ENCODE measurements at regions not wholly inside any gene's neighbourhood (a gene's known extent, or its start where the extent isn't known, plus 50 kb on each side); places are given as distances from the start of the nearest gene placed in this dataset.

DNA sequence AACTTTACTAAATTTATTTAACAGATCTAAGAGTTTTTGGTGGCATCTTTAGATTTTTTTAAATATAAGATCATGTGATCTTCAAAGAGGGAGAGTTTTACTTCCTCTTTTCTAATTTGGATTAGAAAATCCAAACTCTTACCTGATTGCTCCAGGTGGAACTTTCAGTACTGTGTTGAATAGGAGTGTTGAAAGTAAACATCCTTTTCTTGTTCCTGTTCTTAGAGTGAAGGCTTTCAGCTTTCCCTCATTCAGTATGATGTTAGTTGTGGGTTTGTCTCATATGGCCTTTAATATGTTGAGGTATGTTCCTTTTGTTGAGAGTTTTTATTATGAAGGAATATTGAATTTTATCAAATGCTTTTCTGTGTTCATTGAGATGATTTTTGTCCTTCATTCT, 650.0 kb upstream of the SGCD start:
- DNase-seq (ENCODE audit: low spot score): no peak
- Histone ChIP-seq H3K4me1 (ENCODE audit: control insufficient read depth in 4 of 4, insufficient read depth in 4 of 4, low read length in 3 of 4) (no peaks in the 10 kb centered on the region), H3K9ac (ENCODE audit: low read depth in 1 of 2, low read length in 2 of 2) (no peak overlapping the region), H3K36me3 (ENCODE audit: control insufficient read depth in 4 of 4, insufficient read depth in 3 of 4, low read depth in 1 of 4, low read length in 3 of 4) (no peaks in the 10 kb centered on the region), H3K27ac (ENCODE audit: low read depth in 1 of 2, low read length in 2 of 2) (no peak overlapping the region), H3K27me3 (ENCODE audit: control insufficient read depth in 4 of 4, insufficient read depth in 4 of 4, low read length in 3 of 4) (no peaks in the 10 kb centered on the region), H3K4me3 (ENCODE audit: low read depth in 1 of 3, low read length in 3 of 3) (no peak overlapping the region), H3K9me3 (ENCODE audit: control insufficient read depth in 4 of 4, low read length in 3 of 4) (no peaks in the 10 kb centered on the region)
- TF ChIP-seq, protein P1, sequence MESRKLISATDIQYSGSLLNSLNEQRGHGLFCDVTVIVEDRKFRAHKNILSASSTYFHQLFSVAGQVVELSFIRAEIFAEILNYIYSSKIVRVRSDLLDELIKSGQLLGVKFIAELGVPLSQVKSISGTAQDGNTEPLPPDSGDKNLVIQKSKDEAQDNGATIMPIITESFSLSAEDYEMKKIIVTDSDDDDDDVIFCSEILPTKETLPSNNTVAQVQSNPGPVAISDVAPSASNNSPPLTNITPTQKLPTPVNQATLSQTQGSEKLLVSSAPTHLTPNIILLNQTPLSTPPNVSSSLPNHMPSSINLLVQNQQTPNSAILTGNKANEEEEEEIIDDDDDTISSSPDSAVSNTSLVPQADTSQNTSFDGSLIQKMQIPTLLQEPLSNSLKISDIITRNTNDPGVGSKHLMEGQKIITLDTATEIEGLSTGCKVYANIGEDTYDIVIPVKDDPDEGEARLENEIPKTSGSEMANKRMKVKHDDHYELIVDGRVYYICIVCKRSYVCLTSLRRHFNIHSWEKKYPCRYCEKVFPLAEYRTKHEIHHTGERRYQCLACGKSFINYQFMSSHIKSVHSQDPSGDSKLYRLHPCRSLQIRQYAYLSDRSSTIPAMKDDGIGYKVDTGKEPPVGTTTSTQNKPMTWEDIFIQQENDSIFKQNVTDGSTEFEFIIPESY (IDR thresholded peaks at IDR 0.05): no peak
- TF ChIP-seq RXRA (IDR thresholded peaks at IDR 0.05) (no peak), HNF4G (IDR thresholded peaks at IDR 0.05) (no peak), TAF1 (conservative IDR thresholded peaks at IDR 0.05) (no peak), RAD21 (IDR thresholded peaks at IDR 0.05) (no peak), HNF4A (conservative IDR thresholded peaks at IDR 0.05) (no peak), SP1 (IDR thresholded peaks at IDR 0.05) (no peak), EGR1 (IDR thresholded peaks at IDR 0.05; ENCODE audit: low read depth in 2 of 2) (no peak), JUND (IDR thresholded peaks at IDR 0.05) (no peak), FOXA1 (IDR thresholded peaks at IDR 0.05) (no peak), NR2F2 (IDR thresholded peaks at IDR 0.05) (no peak)
- TF ChIP-seq, protein P2, sequence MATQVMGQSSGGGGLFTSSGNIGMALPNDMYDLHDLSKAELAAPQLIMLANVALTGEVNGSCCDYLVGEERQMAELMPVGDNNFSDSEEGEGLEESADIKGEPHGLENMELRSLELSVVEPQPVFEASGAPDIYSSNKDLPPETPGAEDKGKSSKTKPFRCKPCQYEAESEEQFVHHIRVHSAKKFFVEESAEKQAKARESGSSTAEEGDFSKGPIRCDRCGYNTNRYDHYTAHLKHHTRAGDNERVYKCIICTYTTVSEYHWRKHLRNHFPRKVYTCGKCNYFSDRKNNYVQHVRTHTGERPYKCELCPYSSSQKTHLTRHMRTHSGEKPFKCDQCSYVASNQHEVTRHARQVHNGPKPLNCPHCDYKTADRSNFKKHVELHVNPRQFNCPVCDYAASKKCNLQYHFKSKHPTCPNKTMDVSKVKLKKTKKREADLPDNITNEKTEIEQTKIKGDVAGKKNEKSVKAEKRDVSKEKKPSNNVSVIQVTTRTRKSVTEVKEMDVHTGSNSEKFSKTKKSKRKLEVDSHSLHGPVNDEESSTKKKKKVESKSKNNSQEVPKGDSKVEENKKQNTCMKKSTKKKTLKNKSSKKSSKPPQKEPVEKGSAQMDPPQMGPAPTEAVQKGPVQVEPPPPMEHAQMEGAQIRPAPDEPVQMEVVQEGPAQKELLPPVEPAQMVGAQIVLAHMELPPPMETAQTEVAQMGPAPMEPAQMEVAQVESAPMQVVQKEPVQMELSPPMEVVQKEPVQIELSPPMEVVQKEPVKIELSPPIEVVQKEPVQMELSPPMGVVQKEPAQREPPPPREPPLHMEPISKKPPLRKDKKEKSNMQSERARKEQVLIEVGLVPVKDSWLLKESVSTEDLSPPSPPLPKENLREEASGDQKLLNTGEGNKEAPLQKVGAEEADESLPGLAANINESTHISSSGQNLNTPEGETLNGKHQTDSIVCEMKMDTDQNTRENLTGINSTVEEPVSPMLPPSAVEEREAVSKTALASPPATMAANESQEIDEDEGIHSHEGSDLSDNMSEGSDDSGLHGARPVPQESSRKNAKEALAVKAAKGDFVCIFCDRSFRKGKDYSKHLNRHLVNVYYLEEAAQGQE (IDR thresholded peaks at IDR 0.05): no peak
- TF ChIP-seq, protein P3, sequence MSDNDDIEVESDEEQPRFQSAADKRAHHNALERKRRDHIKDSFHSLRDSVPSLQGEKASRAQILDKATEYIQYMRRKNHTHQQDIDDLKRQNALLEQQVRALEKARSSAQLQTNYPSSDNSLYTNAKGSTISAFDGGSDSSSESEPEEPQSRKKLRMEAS (IDR thresholded peaks at IDR 0.05): no peak

DNA sequence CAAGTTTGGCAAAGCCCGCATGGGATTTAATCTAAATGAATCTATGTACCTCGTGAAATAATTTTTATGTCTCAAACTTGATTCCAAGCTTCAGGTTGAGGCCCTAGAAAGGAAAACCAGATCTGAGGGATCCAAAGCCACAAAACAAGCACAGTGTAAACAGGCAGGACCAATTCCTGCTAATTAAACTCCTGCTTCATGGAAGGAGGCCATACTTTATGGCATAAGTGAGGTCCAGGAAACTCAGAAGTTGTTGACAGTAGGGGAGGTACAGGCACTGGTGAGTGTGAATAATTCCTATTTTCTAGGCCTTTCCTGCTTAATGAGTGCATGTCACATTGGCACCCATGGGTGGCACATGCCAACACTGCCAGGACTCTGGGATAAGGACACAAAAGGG, 648.6 kb upstream of the SGCD start:
- H3K9me3 ChIP-seq (ENCODE audit: control insufficient read depth in 4 of 4, low read length in 3 of 4): no peaks in the 10 kb centered on the region
- no peaks in the 10 kb centered on the region for H3K27me3 ChIP-seq (ENCODE audit: control insufficient read depth in 4 of 4, insufficient read depth in 4 of 4, low read length in 3 of 4)
- no peak overlapping the region for H3K9ac ChIP-seq (ENCODE audit: low read depth in 1 of 2, low read length in 2 of 2)
- H3K4me3 ChIP-seq (ENCODE audit: low read depth in 1 of 3, low read length in 3 of 3): no peak overlapping the region
- H3K27ac ChIP-seq (ENCODE audit: low read depth in 1 of 2, low read length in 2 of 2): no peak overlapping the region
- 71% methylated on average over 2 of the region's 2 CpGs for WGBS
- TF ChIP-seq RAD21 (IDR thresholded peaks at IDR 0.05): no peak
- TF ChIP-seq, protein P4, sequence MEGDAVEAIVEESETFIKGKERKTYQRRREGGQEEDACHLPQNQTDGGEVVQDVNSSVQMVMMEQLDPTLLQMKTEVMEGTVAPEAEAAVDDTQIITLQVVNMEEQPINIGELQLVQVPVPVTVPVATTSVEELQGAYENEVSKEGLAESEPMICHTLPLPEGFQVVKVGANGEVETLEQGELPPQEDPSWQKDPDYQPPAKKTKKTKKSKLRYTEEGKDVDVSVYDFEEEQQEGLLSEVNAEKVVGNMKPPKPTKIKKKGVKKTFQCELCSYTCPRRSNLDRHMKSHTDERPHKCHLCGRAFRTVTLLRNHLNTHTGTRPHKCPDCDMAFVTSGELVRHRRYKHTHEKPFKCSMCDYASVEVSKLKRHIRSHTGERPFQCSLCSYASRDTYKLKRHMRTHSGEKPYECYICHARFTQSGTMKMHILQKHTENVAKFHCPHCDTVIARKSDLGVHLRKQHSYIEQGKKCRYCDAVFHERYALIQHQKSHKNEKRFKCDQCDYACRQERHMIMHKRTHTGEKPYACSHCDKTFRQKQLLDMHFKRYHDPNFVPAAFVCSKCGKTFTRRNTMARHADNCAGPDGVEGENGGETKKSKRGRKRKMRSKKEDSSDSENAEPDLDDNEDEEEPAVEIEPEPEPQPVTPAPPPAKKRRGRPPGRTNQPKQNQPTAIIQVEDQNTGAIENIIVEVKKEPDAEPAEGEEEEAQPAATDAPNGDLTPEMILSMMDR (IDR thresholded peaks at IDR 0.05; ENCODE audit: low read depth, low read length, missing input control): no peak
- no peak for TF ChIP-seq YY1 (IDR thresholded peaks at IDR 0.05)
- TF ChIP-seq, protein P2 (IDR thresholded peaks at IDR 0.05): no peak
- no peak for TF ChIP-seq RXRA (IDR thresholded peaks at IDR 0.05)
- TF ChIP-seq, protein P5, sequence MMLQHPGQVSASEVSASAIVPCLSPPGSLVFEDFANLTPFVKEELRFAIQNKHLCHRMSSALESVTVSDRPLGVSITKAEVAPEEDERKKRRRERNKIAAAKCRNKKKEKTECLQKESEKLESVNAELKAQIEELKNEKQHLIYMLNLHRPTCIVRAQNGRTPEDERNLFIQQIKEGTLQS (IDR thresholded peaks at IDR 0.05): no peak
- TF ChIP-seq FOXA2 (IDR thresholded peaks at IDR 0.05): no peak
- no peaks in the 10 kb centered on the region for H3K4me1 ChIP-seq (ENCODE audit: control insufficient read depth in 4 of 4, insufficient read depth in 4 of 4, low read length in 3 of 4)
- no peaks in the 10 kb centered on the region for H3K36me3 ChIP-seq (ENCODE audit: control insufficient read depth in 4 of 4, insufficient read depth in 3 of 4, low read depth in 1 of 4, low read length in 3 of 4)
- DNase-seq (ENCODE audit: low spot score): no peak

Data from liver (tissue), 8 donors.